GM13976 (cell line): ENCODE measurements at regions not wholly inside any gene's neighbourhood (a gene's known extent, or its start where the extent isn't known, plus 50 kb on each side); places are given as distances from the start of the nearest gene placed in this dataset.

ENCODE experiments used
- DNase-seq: peaks from one replicate; pipeline ENCODE4 v3.0.0; 2012; ENCODE audit warnings: low spot score
- CTCF ChIP-seq: IDR thresholded peaks from 2 replicates; pipeline ENCODE4 v1.5.1; 2012; ENCODE audit warnings: borderline replicate concordance, mild to moderate bottlenecking; ENCODE audit not compliant: insufficient read depth; ENCODE audit errors: extremely low read depth, missing control alignments, control extremely low read depth
- in situ Hi-C: fragments of 300-500 bp; cut with MboI; formaldehyde crosslinking; loops from one replicate; pipeline ENCODE4 v1.12.0; 2022; ENCODE audit warnings: low sequenced_read_pairs, mixed read lengths, inconsistent platforms; ENCODE audit not compliant: unreplicated experiment

GRCh38 chr2:126344493-126344892, 311.5 kb upstream of the GYPC start:
- no peak for DNase-seq
- in situ Hi-C loops, result no loop called here
- TF ChIP-seq CTCF, result no peak

GRCh38 chr2:126345691-126346090, 310.3 kb upstream of the GYPC start:
- no peak for TF ChIP-seq CTCF
- DNase-seq, result no peak
- in situ Hi-C loops, result no loop called here

GRCh38 chr2:126356631-126357030, 299.3 kb upstream of the GYPC start:
- TF ChIP-seq CTCF, result no peak
- DNase-seq, result no peak
- in situ Hi-C loops, result no loop called here

GRCh38 chr2:126358122-126358521, 297.8 kb upstream of the GYPC start:
- TF ChIP-seq CTCF, result no peak
- DNase-seq, result no peak
- in situ Hi-C loops, result no loop called here

- DNase-seq, result no peak
- in situ Hi-C loops, result no loop called here
- peak; percentile 4 for TF ChIP-seq CTCF
Measured at GRCh38 chr2:126359494-126359893, 296.5 kb upstream of the GYPC start.

GRCh38 chr2:126367361-126367760, 288.6 kb upstream of the GYPC start:
- no peak for TF ChIP-seq CTCF
- in situ Hi-C loops, result no loop called here
- DNase-seq, result no peak

- in situ Hi-C loops, result no loop called here
- TF ChIP-seq CTCF, result no peak
- no peak for DNase-seq
Measured at GRCh38 chr2:126368758-126369157, 287.2 kb upstream of the GYPC start.
